GM21737 (cell line): ENCODE measurements at regions not wholly inside any gene's neighbourhood (a gene's known extent, or its start where the extent isn't known, plus 50 kb on each side); places are given as distances from the start of the nearest gene placed in this dataset.
"Not testable (repeated sequence)": the region's sequence is repeated elsewhere in the genome, so short reads cannot be mapped to it uniquely, and the experiment has no call there.

Experiments used
- ATAC-seq: cut with Tn5 transposase; IDR thresholded peaks from one replicate; pipeline ENCODE4 v1.9.1; 2021; ENCODE audit warnings: mild to moderate bottlenecking, moderate library complexity; ENCODE audit not compliant: unreplicated experiment

DNA sequence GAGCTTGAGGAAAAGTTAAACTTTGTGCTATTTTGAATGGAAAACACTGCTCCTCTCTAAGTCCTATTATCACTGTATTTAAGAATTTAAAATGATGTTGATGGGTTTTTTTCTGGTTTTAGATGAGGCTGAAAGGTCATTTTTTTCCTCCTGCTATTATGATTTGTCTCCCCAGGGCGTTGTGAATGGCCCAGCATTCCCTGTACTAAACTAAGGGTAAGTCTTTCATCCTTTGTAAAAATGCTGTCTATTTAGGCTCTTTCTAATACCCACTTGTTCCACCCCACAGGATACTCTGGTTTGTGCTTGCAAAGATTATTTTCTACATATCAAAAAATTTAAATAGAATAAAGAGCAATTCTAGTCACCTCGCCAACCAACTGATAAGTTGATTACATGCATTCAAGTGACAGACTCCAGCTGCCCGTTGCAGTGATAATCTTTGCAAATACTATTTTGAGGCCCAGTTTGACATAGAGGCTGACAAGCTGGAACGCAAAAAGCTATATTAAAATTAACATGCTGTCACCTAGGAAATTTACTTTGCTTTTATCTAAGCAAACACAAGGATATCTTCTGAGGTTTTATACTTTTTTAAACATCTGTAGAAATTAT, 222.3 kb upstream of the TMEM229A start:
- ATAC-seq: no peak

- ATAC-seq: no peak
Observed at GRCh38 chr7:124254396-124254795, 221.5 kb upstream of the TMEM229A start.

GRCh38 chr7:124251636-124252035, 218.8 kb upstream of the TMEM229A start:
- ATAC-seq: no peak

- no peak for ATAC-seq
Observed at GRCh38 chr7:124250297-124251034, 217.6 kb upstream of the TMEM229A start.

DNA sequence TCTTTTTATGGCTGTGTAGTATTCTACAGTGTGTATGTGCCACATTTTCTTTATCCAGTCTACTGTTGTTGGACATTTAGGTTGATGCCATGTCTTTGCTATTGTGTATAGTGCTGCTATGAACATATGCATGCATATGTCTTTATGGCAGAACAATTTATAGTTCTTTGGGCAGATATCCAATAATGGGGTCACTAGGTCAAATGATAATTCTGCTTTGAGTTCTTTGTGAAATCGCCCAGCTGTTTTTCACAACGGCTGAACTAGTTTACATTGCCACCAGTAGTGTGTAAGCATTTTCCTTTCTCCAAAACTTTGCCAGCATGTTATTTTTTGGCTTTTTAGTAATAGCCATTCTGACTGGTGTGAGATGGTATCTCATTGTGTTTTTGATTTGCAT, 214.8 kb upstream of the TMEM229A start:
- no peak for ATAC-seq

DNA sequence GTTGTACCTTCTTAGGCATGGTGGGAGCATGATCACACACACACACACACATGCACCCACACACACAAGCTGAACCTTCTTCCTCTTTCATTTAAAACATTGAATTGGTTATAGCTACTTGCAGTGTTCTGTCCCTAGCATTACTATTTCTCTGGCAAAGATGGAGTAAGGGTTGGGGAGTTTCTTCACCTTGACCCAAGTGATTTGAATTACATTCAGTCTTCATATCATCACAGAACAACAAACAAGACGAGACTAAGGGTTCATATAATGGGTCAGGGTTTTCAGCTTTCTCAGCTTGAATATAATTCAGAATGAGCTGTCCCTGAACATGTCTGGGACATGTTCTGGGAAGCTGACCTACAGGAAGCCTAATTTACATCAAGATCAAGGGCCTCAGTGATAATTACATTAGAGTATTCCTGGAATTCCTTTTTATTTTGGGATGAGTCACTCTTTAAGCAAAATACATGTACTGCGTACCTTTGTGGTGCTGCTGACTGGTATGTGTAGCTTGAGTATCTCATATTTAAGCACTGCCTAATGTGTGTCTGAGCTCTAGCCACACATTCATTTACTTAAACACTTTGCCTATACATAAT, 213.5 kb upstream of the TMEM229A start:
- no peak for ATAC-seq

- ATAC-seq: not testable (repeated sequence)
Observed at GRCh38 chr7:124244469-124244868, 211.6 kb upstream of the TMEM229A start.

DNA sequence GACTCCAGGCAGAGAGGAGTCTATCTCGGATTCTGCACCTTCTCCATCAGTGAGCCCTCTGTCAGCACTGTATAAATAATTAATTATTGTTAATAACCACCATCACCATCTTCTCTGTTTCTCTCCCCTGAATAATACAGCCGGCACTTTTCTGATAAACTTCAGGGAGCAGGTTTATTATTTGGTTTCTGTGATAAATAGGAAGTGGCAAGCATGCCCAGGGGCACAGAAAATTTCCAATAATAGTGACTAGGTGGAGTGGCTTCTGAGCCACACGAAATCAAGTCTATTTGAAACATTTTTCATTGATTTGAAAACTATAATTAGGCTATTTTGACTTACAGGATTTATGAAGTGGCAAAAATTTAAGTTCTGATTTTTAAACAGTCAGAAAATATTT, 186.8 kb upstream of the TMEM229A start:
- ATAC-seq: no peak

GRCh38 chr7:124208642-124209041, 175.8 kb upstream of the TMEM229A start:
- no peak for ATAC-seq

GRCh38 chr7:124208173-124208572, 175.3 kb upstream of the TMEM229A start:
- no peak for ATAC-seq

- no peak for ATAC-seq
Observed at GRCh38 chr7:124205526-124205925, 172.7 kb upstream of the TMEM229A start.

DNA sequence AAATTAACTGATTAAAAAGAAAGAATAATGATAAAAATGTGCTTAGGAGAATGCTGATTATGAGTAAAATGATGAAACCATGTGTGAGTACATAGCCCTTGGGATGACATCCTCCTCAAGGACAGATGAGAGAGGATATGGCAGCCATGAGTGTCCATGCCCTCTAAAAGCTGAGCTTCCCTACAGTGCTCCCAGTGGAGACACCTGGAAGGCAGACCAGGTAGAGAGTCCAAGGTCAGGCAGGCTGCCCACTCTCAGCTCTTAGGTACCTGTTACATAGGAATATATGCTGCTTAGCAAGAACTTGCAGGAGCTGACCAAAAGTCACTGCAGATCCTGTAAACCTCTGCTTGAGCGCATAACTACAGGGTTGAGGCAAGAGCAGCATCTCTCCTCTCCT, 169.7 kb upstream of the TMEM229A start:
- no peak for ATAC-seq

DNA sequence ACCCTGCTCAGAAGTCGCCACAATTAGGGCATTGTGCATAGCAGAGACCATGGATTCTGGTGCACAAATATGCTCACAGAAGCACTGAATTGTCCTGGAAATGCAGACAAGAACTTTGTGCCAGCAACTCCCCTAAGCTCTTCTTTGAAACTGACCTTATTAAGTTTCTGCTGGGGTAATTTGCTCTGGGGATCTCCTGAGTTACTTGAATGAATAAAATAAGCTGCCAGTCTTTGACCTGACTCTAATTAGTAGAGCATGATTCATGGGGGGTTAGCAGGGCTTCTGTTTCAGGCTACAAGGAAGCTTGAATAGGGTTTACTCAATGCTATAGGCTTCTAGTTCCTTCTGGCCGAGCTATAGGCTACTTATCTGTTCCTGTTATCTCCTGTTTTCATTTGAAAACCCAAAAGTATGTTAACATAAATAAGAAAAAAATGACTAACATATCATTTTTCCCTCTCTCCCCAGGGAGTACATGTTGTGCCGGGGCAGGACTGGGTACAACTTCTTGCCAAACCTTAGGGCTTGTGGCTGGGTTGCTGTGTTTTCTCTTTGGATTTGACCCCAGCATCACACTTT, 169.0 kb upstream of the TMEM229A start:
- ATAC-seq: no peak

- no peak for ATAC-seq
Observed at GRCh38 chr7:124196519-124196918, 163.7 kb upstream of the TMEM229A start.

GRCh38 chr7:124192885-124193284, 160.0 kb upstream of the TMEM229A start:
- no peak for ATAC-seq

DNA sequence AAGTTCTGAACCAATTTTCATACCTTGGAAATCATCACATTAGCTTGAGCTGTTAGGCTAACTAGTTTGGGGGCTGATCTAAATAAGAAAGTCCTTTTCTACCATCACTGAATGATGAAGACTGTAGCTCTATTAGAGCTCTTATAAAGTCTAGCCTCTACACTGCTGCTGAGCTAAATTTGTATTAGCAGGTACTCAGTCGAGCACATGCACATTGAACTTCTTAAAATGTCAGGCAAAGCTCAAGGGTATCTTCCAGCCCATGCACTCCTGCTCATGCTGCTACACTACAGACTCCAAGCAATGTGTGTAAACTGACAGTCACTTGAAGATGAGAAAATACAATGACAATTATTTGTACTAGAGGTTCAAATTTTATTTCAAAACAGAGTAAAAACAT, 158.8 kb upstream of the TMEM229A start:
- no peak for ATAC-seq

DNA sequence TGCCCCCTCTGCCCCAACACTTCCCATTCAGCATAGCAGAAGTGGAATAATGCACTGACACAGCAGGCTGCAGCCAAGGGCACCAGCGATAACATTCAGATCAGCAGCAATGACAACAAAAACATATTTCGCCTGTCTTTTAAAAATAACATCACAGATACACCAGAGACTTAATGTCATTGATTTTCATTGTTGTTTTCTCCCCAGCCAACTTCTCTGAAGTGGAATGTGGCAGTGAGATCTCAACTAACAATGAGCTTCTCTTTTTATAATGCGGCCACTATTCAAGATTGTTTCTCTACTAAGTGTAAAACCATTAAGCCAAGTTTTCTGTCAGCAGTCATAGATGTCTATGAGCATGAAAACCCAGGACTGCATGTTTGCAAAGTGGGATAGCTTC, 158.2 kb upstream of the TMEM229A start:
- ATAC-seq: no peak

- no peak for ATAC-seq
Observed at GRCh38 chr7:124188576-124188975, 155.7 kb upstream of the TMEM229A start.

DNA sequence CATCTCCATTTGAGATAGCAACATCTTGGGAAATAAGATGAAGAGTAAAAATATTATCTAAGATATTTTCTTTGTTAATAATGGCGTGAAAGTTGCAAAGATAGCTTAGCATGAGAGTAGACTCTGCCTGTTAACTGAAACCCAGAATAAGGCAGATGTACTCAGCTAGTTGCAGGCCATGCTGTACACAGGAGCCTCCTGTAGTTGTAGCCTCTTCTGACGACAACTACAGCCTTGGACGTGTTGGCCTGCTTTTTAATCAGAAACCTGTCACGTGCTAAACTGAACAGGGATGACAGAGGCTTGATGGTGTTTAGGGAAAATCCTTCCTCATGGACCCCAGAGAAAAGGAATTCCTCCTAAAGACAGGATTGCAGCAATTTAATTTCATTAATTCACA, 155.1 kb upstream of the TMEM229A start:
- ATAC-seq: no peak

GRCh38 chr7:124183649-124184048, 150.8 kb upstream of the TMEM229A start:
- no peak for ATAC-seq

GRCh38 chr7:124179641-124180040, 146.8 kb upstream of the TMEM229A start:
- ATAC-seq: no peak

DNA sequence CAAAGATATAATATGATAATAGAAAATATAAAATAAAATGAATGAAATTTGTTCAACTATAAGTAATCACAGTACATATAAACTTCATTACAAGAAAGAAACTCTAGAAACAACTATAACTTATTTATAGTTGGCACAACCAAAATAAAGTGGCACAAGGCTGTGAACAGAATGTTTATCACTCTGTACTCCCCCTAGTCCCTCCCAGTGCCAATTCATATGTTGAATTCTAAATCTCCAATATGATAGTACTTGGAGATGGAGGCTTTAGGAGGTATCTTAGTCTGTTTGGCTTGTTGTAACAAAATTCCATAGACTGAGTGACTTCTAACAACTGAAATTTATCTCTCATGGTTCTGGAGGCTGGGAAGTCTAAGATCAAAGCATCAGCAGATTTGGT, 145.0 kb upstream of the TMEM229A start:
- no peak for ATAC-seq
